Neural cell (in vitro differentiated cells): ENCODE measurements at regions not wholly inside any gene's neighbourhood (a gene's known extent, or its start where the extent isn't known, plus 50 kb on each side); places are given as distances from the start of the nearest gene placed in this dataset.

Source experiments
- CTCF ChIP-seq: fragments of 450-650 bp; IDR thresholded peaks from 2 replicates; pipeline ENCODE4 v1.5.1; 2014; ENCODE audit warnings: antibody characterized with exemption, mild to moderate bottlenecking, moderate library complexity; ENCODE audit not compliant: poor library complexity, severe bottlenecking
- EP300 ChIP-seq: fragments of 450-650 bp; conservative IDR thresholded peaks from 2 replicates; pipeline ENCODE4 v1.6.1; 2014; ENCODE audit warnings: antibody characterized with exemption, mild to moderate bottlenecking, moderate library complexity; ENCODE audit not compliant: poor library complexity, severe bottlenecking
- EZH2 ChIP-seq: fragments of 200-600, 300-800 bp; shearing (Covaris generic), sonication (generic); IDR thresholded peaks from 2 replicates; pipeline ENCODE4 v1.6.1; 2014; ENCODE audit warnings: antibody characterized with exemption, low read length, borderline replicate concordance, mild to moderate bottlenecking; ENCODE audit not compliant: insufficient read depth, poor library complexity, severe bottlenecking
- MXI1 ChIP-seq: fragments of 450-650 bp; conservative IDR thresholded peaks from 2 replicates; pipeline ENCODE4 v1.6.1; 2014; ENCODE audit warnings: antibody characterized with exemption, mild to moderate bottlenecking; ENCODE audit not compliant: poor library complexity, severe bottlenecking
- POLR2AphosphoS5 ChIP-seq: IDR thresholded peaks from 2 replicates; pipeline ENCODE4 v1.6.1; 2012
- RAD21 ChIP-seq: fragments of 450-650 bp; conservative IDR thresholded peaks from 2 replicates; pipeline ENCODE4 v1.6.1; 2014; ENCODE audit warnings: antibody characterized with exemption, mild to moderate bottlenecking, moderate library complexity
- TAF1 ChIP-seq: IDR thresholded peaks from 2 replicates; pipeline ENCODE4 v1.6.1; 2012; ENCODE audit warnings: low read depth
- TF ChIP-seq, protein P1 (sequence below): IDR thresholded peaks from 2 replicates; pipeline ENCODE4 v1.6.1; 2012; ENCODE audit warnings: borderline replicate concordance

DNA sequence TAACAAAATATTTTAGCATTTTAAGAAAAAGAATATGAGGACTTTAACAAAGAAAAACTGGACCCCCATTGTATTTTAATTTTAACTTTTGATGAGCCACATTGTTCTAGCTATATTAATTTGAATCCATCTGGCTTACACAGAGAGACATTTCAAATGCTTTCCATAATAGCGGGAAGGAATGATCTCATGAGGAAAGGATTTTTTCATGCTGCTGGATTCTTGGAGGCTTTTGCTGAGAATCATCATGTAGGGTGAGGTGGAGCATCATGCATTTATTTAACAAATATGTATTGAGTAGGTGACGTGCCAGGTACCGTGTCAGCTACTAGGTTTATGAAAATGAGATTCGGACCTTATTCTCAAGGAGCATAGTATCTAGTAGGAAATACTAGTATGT, 1006.3 kb downstream of the SORCS1 start:
- no peak for TF ChIP-seq CTCF
- no peak for TF ChIP-seq POLR2AphosphoS5
- no peak for TF ChIP-seq EZH2
- TF ChIP-seq, protein P1, sequence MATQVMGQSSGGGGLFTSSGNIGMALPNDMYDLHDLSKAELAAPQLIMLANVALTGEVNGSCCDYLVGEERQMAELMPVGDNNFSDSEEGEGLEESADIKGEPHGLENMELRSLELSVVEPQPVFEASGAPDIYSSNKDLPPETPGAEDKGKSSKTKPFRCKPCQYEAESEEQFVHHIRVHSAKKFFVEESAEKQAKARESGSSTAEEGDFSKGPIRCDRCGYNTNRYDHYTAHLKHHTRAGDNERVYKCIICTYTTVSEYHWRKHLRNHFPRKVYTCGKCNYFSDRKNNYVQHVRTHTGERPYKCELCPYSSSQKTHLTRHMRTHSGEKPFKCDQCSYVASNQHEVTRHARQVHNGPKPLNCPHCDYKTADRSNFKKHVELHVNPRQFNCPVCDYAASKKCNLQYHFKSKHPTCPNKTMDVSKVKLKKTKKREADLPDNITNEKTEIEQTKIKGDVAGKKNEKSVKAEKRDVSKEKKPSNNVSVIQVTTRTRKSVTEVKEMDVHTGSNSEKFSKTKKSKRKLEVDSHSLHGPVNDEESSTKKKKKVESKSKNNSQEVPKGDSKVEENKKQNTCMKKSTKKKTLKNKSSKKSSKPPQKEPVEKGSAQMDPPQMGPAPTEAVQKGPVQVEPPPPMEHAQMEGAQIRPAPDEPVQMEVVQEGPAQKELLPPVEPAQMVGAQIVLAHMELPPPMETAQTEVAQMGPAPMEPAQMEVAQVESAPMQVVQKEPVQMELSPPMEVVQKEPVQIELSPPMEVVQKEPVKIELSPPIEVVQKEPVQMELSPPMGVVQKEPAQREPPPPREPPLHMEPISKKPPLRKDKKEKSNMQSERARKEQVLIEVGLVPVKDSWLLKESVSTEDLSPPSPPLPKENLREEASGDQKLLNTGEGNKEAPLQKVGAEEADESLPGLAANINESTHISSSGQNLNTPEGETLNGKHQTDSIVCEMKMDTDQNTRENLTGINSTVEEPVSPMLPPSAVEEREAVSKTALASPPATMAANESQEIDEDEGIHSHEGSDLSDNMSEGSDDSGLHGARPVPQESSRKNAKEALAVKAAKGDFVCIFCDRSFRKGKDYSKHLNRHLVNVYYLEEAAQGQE = no peak
- no peak for TF ChIP-seq EP300
- no peak for TF ChIP-seq RAD21
- no peak for TF ChIP-seq TAF1
- no peak for TF ChIP-seq MXI1
